HG03196 (cell line): ENCODE measurements at regions not wholly inside any gene's neighbourhood (a gene's known extent, or its start where the extent isn't known, plus 50 kb on each side); places are given as distances from the start of the nearest gene placed in this dataset.

Experiments used
- ATAC-seq: cut with Tn5 transposase; IDR thresholded peaks from one replicate; pipeline ENCODE4 v1.9.1; 2021; ENCODE audit not compliant: unreplicated experiment

- ATAC-seq = no peak
These were observed 301.6 kb downstream of the SNX13 start for GRCh38 chr7:17638727-17639126.

- ATAC-seq = no peak
These were observed 299.4 kb downstream of the SNX13 start for GRCh38 chr7:17640730-17641377.

- ATAC-seq = no peak
These were observed 294.8 kb downstream of the SNX13 start for GRCh38 chr7:17645500-17645899.

GRCh38 chr7:17646253-17646956 lies 293.9 kb downstream of the SNX13 start:
- ATAC-seq = no peak

GRCh38 chr7:17651341-17651740 lies 289.0 kb downstream of the SNX13 start:
- no peak for ATAC-seq

GRCh38 chr7:17651863-17652385 lies 288.4 kb downstream of the SNX13 start:
- ATAC-seq = no peak

GRCh38 chr7:17654940-17655339 lies 285.4 kb downstream of the SNX13 start:
- no peak for ATAC-seq

- no peak for ATAC-seq
These were observed 281.2 kb downstream of the SNX13 start for GRCh38 chr7:17659126-17659525.

- no peak for ATAC-seq
These were observed 280.2 kb downstream of the SNX13 start for GRCh38 chr7:17660116-17660515.

- no peak for ATAC-seq
These were observed 278.2 kb downstream of the SNX13 start for GRCh38 chr7:17661982-17662585.

GRCh38 chr7:17663061-17663675 lies 277.1 kb downstream of the SNX13 start:
- ATAC-seq = no peak

- ATAC-seq = no peak
These were observed 275.3 kb downstream of the SNX13 start for GRCh38 chr7:17665029-17665428.

GRCh38 chr7:17668122-17668521 lies 272.2 kb downstream of the SNX13 start:
- ATAC-seq = no peak

- ATAC-seq = no peak
These were observed 271.1 kb downstream of the SNX13 start for GRCh38 chr7:17669204-17669603.

GRCh38 chr7:17671956-17672355 lies 268.3 kb downstream of the SNX13 start:
- ATAC-seq = no peak

GRCh38 chr7:17672783-17673182 lies 267.5 kb downstream of the SNX13 start:
- ATAC-seq = no peak

- ATAC-seq = no peak
These were observed 265.9 kb downstream of the SNX13 start for GRCh38 chr7:17674166-17674942.

- no peak for ATAC-seq
These were observed 265.2 kb downstream of the SNX13 start for GRCh38 chr7:17674943-17675608.

GRCh38 chr7:17677408-17677807 lies 262.9 kb downstream of the SNX13 start:
- no peak for ATAC-seq

- ATAC-seq = no peak
These were observed 261.4 kb downstream of the SNX13 start for GRCh38 chr7:17678896-17679295.
